ENCODE measurements at regions not wholly inside any gene's neighbourhood (a gene's known extent, or its start where the extent isn't known, plus 50 kb on each side); places are given as distances from the start of the nearest gene placed in this dataset.

GRCh38 chr5:14060218-14060617 is 82.9 kb upstream of the TRIO start:
- H4K20me1 ChIP-seq (ENCODE audit: insufficient read depth), result no peaks in the 10 kb centered on the region
- H3K79me2 ChIP-seq (ENCODE audit: insufficient read depth, low read depth), result no peaks in the 10 kb centered on the region
- no peaks in the 10 kb centered on the region for H3K36me3 ChIP-seq (ENCODE audit: insufficient read depth)
- no peak overlapping the region for H2AFZ ChIP-seq (ENCODE audit: low read depth)
- no peak for TF ChIP-seq CTCF (conservative IDR thresholded peaks at IDR 0.05; ENCODE audit: low read depth, low read length)
- no peak overlapping the region for H3K4me2 ChIP-seq
- no peaks in the 10 kb centered on the region for H3K4me1 ChIP-seq (ENCODE audit: low read depth, poor library complexity, severe bottlenecking)
- no peak overlapping the region for H3K9ac ChIP-seq
- no peak overlapping the region for H3K4me3 ChIP-seq (IDR thresholded peaks at IDR 0.05; ENCODE audit: insufficient read depth, low read depth, low read length)
- H3K27ac ChIP-seq, result no peak overlapping the region
- H3K27me3 ChIP-seq (ENCODE audit: insufficient read depth, low read depth), result no peaks in the 10 kb centered on the region

- H3K4me3 ChIP-seq (IDR thresholded peaks at IDR 0.05; ENCODE audit: insufficient read depth, low read depth, low read length), result no peak overlapping the region
Measured at GRCh38 chr5:14059810-14060209, 83.3 kb upstream of the TRIO start.

GRCh38 chr5:14057289-14057688 is 85.9 kb upstream of the TRIO start:
- no peak overlapping the region for H2AFZ ChIP-seq (ENCODE audit: low read depth)
- H3K4me1 ChIP-seq (ENCODE audit: low read depth, poor library complexity, severe bottlenecking), result no peaks in the 10 kb centered on the region
- H3K27me3 ChIP-seq (ENCODE audit: insufficient read depth, low read depth), result no peaks in the 10 kb centered on the region
- H3K27ac ChIP-seq, result no peak overlapping the region
- no peaks in the 10 kb centered on the region for H3K79me2 ChIP-seq (ENCODE audit: insufficient read depth, low read depth)
- TF ChIP-seq CTCF (conservative IDR thresholded peaks at IDR 0.05; ENCODE audit: low read depth, low read length), result no peak
- no peaks in the 10 kb centered on the region for H4K20me1 ChIP-seq (ENCODE audit: insufficient read depth)
- H3K9ac ChIP-seq, result no peak overlapping the region
- H3K4me3 ChIP-seq (IDR thresholded peaks at IDR 0.05; ENCODE audit: insufficient read depth, low read depth, low read length), result no peak overlapping the region
- no peaks in the 10 kb centered on the region for H3K36me3 ChIP-seq (ENCODE audit: insufficient read depth)
- H3K4me2 ChIP-seq, result no peak overlapping the region

More at GRCh38 chr5:14059810-14060209, 83.3 kb upstream of the TRIO start:
- Histone ChIP-seq H3K36me3 (ENCODE audit: insufficient read depth) (no peaks in the 10 kb centered on the region), H3K79me2 (ENCODE audit: insufficient read depth, low read depth) (no peaks in the 10 kb centered on the region), H4K20me1 (ENCODE audit: insufficient read depth) (no peaks in the 10 kb centered on the region), H2AFZ (ENCODE audit: low read depth) (no peak overlapping the region), H3K4me1 (ENCODE audit: low read depth, poor library complexity, severe bottlenecking) (no peaks in the 10 kb centered on the region), H3K9ac (no peak overlapping the region), H3K4me2 (no peak overlapping the region), H3K27me3 (ENCODE audit: insufficient read depth, low read depth) (no peaks in the 10 kb centered on the region), H3K27ac (no peak overlapping the region)
- TF ChIP-seq CTCF (conservative IDR thresholded peaks at IDR 0.05; ENCODE audit: low read depth, low read length), result no peak

- Histone ChIP-seq H3K36me3 (ENCODE audit: insufficient read depth) (no peaks in the 10 kb centered on the region), H3K4me3 (IDR thresholded peaks at IDR 0.05; ENCODE audit: insufficient read depth, low read depth, low read length) (no peak overlapping the region), H3K9ac (no peak overlapping the region), H2AFZ (ENCODE audit: low read depth) (no peak overlapping the region), H3K4me2 (no peak overlapping the region), H3K27me3 (ENCODE audit: insufficient read depth, low read depth) (no peaks in the 10 kb centered on the region), H3K79me2 (ENCODE audit: insufficient read depth, low read depth) (no peaks in the 10 kb centered on the region), H4K20me1 (ENCODE audit: insufficient read depth) (no peaks in the 10 kb centered on the region), H3K27ac (no peak overlapping the region), H3K4me1 (ENCODE audit: low read depth, poor library complexity, severe bottlenecking) (no peaks in the 10 kb centered on the region)
- TF ChIP-seq CTCF (conservative IDR thresholded peaks at IDR 0.05; ENCODE audit: low read depth, low read length), result no peak
Measured at GRCh38 chr5:14056039-14056438, 87.1 kb upstream of the TRIO start.
